ENCODE measurements at regions not wholly inside any gene's neighbourhood (a gene's known extent, or its start where the extent isn't known, plus 50 kb on each side); places are given as distances from the start of the nearest gene placed in this dataset.
"Not testable (repeated sequence)": the region's sequence is repeated elsewhere in the genome, so short reads cannot be mapped to it uniquely, and the experiment has no call there.

GRCh38 chr9:3773362-3774060 is 247.7 kb upstream of the RFX3 start:
- no peak for DNase-seq (ENCODE audit: low read depth, low spot score)

DNA sequence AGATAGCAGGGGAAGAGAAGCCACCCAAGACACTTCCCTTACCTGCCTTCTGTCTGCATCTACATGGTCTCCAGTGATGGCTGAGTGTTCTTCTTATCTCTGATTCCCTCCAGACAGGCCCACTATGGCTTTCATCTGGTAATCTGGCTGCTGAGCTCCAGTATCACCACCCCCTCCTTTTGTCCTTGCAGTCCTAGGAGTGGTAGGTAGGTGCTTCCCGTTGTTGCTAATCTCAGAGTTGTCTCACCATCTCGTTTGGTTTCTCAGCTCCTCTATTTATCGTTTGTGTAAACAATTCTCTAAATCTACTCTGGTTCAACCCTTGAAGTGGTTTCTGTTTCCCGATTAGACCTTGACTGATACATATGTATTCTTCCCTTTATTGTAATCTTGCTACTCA is 243.8 kb upstream of the RFX3 start:
- no peak for DNase-seq (ENCODE audit: low read depth, low spot score)

- no peak for DNase-seq (ENCODE audit: low read depth, low spot score)
Measured at GRCh38 chr9:3768712-3769457, 243.1 kb upstream of the RFX3 start.

DNA sequence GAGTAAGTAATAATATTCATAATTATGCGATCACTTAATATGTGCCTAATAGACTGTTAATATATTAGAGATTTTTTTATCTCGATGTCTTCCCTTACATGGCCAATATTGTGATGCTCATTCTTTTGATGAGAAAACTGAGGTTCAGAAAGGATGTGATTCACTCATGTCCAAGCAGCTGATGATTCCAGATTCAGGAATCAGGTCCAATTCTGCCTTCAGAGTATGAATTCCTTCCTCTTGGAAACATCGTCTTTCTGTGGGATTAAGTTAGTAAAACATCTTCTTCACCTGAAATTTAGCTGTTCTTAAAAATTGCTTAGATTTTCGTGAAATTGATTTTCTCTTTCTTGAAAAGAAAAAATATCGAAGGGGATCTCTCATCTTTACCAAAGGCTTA is 242.5 kb upstream of the RFX3 start:
- DNase-seq (ENCODE audit: low read depth, low spot score) = no peak

DNA sequence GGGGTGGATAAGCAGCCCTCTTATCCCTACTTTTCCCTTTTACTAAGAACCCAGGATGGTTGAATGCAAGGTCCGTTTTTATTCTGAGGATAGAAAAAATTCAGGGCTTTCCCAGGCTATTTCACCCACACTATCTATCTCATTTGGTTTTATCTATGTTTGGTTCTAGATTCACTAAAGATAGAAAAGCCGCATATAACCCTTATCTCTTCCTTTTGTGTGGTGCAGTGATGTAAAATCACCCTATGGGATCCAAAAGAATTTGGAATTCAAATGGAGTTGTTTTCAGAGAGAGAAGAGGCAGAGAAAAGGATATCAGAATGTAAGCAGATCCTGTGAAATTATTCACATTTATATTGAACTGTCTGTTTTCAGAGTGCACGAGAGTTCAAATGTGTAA is 236.3 kb upstream of the RFX3 start:
- no peak for DNase-seq (ENCODE audit: low read depth, low spot score)

DNA sequence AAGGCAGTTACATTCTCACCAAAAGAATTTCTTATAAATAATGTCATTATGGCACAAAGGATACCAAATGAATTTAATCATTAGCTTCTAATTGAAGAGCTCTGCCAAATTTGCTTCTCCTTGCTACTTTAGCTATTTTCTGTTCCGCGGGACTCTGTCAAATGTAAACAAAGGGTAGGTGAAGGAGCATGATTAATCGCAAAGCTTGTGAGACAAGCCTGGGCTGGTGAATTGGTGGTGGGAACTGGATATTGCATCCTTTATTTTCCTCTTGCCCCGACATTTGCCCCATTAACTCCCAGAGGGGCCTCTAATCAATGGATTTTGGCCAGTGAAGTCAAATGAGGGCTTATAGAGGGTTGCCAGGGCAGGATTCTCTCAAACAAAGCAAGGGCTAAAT is 234.2 kb upstream of the RFX3 start:
- peak; percentile 49 for DNase-seq (ENCODE audit: low read depth, low spot score)

- no peak for DNase-seq (ENCODE audit: low read depth, low spot score)
Measured at GRCh38 chr9:3758816-3759576, 233.2 kb upstream of the RFX3 start.

DNA sequence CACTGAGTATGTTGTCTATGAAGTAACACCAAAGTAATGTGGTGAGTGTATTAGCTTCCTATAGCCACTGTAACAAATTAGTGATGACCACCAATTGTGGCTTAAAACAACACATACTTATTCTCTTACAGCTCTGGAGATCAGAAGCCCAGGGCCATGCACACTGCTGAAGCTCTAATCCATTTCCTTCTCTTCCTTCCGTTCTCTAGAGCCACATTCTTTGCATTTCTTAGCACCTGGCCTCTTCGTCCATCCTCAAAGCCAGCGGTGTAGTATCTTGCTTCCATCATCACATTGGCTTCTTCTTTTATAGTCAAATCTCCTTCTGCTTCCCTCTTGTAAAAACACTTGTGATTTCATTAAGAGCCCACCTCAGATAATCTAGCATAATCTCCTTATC is 230.3 kb upstream of the RFX3 start:
- DNase-seq (ENCODE audit: low read depth, low spot score) = no peak

DNA sequence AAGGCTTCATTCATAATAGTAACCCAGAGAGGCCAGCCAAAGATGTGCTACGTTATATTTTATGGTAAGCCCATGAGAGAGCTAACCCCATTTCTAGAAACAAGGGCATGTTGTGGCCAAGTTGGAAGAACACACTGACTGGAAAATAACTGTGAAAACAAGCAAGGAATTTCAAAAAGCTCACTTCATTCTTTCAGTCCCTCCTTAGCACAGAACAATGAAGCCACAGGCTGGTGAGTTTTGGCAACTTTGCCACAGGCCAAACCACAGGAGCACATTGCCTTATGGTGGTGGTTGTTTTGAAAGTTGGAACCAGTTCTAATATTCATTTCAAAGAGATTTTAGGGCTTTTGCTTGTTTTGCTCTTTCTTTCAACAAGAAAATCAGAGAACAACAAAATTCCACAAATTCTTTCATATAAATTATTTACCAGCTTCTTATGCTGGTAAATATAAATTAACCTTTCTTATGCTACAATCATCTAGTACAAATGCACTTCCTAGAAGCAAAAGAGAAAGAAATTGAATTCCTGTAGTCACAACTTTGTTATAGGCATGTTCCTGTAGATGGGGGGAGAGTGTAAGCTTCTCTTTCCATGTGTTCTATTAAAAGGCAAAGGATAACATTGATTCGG is 225.4 kb upstream of the RFX3 start:
- DNase-seq (ENCODE audit: low read depth, low spot score) = peak; percentile 96

DNA sequence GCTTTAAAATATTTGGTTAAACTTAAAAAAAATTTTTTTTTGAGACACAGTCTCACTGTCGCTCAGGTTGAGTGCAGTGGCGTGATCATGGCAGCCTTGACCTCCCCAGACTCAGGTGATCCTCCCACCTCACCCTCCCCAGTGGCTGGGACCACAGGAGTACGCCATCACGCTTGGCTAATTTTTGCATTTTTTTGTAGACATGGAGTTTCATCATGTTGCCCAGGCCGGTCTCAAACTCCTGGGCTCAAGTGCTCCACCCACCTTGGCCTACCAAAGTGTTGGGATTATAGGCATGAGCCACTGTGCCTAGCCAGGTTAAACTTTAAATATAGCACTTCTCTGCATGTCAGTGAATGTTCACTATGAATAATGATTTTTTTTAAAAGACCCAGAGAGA is 224.5 kb upstream of the RFX3 start:
- no peak for DNase-seq (ENCODE audit: low read depth, low spot score)

DNA sequence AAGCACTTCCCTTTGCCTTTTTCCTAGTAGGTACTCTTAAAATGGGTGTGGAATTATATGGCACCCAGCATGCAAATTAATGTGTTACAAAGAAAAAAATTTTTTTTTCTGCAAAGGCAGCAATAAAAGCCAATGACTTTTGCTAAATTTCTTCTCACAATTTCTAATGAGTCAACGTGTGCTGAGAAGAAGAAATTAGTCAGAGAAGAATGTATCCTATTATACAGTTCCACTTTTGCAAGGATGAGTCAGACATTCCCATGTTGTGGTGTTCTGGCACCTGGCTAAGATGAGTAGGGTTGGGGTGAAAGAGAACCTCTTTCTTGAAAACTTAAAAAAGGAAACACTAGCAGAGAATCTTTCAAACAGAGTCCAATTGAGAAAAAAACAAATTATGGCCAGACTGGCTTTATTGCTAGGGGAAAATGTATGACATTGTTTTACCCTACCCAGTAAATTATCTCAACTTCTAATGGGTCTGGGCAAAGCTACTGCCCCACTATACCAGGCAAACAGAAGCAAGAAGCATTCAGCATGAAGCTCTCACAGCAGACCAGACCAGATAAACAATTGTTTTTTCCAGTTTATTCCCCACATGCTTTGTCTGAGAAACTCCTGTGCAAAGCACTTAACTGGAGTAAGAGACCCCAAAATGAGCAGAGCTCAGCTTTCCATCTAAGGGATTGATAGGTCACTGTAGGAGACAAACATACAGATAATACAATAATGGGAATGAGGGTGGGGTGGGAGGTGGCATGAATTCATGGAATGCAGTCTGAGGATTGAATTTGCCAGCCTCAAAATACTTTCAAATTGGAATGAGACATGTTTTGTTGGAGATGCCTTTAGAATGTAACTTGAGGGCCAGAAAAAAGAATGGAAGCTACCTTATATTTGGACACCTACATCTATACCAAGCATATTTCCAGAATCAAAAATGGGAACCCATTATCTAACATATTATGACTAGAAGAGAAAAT is 220.8 kb upstream of the RFX3 start:
- DNase-seq (ENCODE audit: low read depth, low spot score) = peak; percentile 87

DNA sequence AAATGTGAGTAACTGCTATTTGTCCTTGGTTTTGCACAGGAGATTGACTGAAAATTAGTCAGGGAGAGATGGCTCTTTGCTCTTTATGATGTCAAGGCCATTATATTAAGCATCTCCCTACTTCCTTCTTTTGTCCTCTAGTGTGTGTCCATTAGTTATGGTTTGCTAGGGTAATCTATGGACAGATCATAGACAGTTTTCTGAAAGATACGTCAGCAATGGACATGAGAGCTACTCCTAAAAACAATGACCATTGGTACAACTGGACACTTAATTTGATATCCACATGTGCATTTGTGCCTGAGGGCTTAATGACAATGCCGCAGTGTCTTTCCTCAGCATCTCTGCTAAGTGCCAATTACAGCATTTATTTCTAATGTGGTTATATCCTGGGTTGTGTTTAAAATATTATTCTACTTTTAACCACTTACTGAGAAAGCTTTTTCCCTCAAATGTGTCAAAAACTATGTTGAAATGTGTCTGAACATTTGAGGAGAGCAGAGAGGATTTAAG is 218.2 kb upstream of the RFX3 start:
- DNase-seq (ENCODE audit: low read depth, low spot score) = no peak

DNA sequence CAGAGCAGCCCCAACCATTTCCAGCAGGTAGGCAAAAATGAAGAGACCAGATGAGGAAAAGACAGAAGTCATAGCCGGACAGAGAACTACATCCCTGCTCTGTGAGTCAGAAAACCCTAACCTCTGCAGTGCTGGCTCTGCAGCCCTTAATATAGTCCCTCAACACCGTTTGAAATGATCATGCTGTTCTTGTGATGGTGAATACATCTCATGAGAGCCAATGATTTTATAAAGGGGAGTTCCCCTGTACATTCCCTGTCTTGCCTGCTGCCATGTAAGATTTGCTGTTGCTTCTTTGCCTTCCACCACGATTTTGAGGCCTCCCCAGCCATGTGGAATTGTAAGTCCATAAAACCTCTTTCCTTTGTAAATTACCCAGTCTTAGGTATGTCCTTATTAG is 216.8 kb upstream of the RFX3 start:
- no peak for DNase-seq (ENCODE audit: low read depth, low spot score)

- no peak for DNase-seq (ENCODE audit: low read depth, low spot score)
Measured at GRCh38 chr9:3741729-3742128, 215.9 kb upstream of the RFX3 start.

DNA sequence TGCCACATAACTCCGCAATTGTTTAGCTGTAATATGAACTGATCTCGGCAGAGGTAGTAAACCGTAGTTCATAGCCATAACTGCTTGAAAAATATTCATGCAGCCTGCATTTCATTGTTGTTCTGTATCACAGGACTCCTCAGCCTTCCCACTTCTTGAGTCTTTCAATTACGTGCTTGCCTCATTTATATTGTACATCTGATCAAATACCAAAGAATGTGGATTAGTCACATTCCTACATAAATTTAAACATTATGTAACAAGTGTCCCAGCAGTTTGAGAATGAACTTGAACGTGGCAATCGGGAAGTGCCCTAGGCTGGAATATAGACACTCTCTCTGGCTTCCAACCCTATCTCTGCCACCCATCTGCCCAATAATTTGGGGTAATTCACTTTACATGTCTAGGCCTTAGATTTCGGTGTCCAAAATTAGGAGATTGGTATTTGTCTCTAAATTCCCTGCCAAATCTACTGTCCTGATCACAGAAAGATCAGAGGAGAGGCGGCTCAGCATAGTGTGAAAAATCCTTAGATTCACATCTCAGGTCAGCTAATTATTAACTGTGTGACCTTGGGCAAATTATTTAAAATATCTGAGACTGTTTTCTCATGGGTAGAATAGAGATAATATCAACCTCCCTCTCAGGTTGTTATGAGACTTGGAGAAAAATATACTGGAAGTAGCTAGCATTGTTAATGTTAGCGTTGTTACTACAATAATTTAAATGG is 215.1 kb upstream of the RFX3 start:
- peak; percentile 64 for DNase-seq (ENCODE audit: low read depth, low spot score)

DNA sequence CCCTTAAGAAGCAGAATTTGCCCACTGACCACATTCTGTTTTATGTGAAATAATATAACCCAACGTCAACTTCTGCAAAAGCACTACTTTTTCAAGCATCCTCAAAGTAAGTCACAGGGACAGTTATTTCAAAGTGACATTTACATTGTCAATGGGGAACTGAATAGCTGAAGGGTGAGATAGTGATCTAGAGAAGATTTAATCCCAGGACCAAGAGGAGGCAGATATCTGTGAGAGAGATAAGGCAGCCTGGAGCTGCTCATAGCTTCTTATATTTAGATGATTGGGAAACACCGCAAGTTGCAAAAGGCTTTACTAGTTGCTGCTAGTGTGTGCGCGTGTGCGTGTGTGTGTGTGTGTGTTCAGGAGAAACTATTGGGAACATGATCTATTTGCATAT is 210.4 kb upstream of the RFX3 start:
- no peak for DNase-seq (ENCODE audit: low read depth, low spot score)

DNA sequence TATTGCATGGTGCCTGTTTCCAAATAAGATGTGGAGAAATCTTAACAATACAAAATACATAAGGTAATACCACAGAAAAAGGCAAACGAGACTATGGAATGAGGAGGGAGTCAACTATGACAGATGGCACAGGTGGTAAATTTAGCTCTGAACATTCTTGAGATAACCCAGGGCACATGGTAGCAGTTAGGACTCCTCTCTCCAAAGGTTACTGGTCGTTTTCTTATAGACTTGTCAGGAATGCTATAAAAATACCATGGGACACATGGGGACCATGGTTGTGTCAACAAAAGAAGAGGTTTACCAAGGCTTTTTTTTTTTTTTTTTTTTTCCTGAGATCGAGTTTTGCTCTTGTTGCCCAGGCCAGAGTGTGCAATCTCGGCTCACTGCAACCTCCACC is 209.4 kb upstream of the RFX3 start:
- no peak for DNase-seq (ENCODE audit: low read depth, low spot score)

- not testable (repeated sequence) for DNase-seq (ENCODE audit: low read depth, low spot score)
Measured at GRCh38 chr9:3733527-3734262, 207.9 kb upstream of the RFX3 start.

- DNase-seq (ENCODE audit: low read depth, low spot score) = no peak
Measured at GRCh38 chr9:3733039-3733408, 207.2 kb upstream of the RFX3 start.

Measured in astrocyte of the hippocampus (primary cell).